OCI-LY1 (cell line): ENCODE measurements at regions not wholly inside any gene's neighbourhood (a gene's known extent, or its start where the extent isn't known, plus 50 kb on each side); places are given as distances from the start of the nearest gene placed in this dataset.
"Not testable (repeated sequence)": the region's sequence is repeated elsewhere in the genome, so short reads cannot be mapped to it uniquely, and the experiment has no call there.

Source experiments
- CTCF ChIP-seq: fragments of 200-600 bp; sonication (generic), shearing (Covaris generic); IDR thresholded peaks from 2 replicates; pipeline ENCODE4 v1.5.1; 2017; ENCODE audit warnings: mild to moderate bottlenecking, antibody characterized with exemption, low read length, moderate library complexity, mixed read lengths
- EZH2 ChIP-seq: fragments of 200-600 bp; sonication (generic), shearing (Covaris generic); IDR thresholded peaks from 2 replicates; pipeline ENCODE4 v1.8.0; 2017; ENCODE audit warnings: borderline replicate concordance, mixed run types, mild to moderate bottlenecking, antibody characterized with exemption, low read length, moderate library complexity, mixed read lengths

GRCh38 chr9:41019858-41020562 is 108.5 kb downstream of the FOXD4L6 start:
- not testable (repeated sequence) for TF ChIP-seq CTCF, EZH2
